ENCODE measurements at regions not wholly inside any gene's neighbourhood (a gene's known extent, or its start where the extent isn't known, plus 50 kb on each side); places are given as distances from the start of the nearest gene placed in this dataset.
A peak's percentile ranks its signal among the peaks of the same experiment; 100 is the strongest.

DNA sequence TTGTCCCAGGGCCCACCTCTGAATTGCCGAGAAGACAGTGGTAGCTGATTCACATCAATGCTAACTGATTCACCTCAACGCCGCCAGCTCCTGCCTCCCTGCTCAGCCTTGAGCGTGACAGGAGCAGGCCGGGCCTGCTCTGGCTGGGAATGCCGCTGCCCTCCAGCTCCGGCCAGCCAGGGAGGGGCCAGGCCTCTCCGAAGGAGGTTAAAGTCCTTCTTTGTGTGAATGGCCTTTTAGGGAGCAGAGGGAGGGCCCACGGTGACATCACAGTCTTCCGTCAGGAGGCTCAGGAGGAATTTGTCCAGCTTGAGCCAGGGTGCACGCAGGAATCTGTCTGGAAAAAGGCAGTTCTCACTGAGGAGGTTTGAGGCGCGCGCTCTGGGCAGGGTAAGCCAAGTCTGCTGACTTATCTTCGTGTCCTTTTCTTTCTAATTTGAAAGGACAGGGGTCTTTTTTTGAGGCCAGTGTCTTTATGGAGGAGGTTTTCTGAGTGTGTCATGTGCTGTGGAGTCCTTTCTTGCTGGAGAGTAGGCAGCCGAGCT is 82.7 kb downstream of the C9orf152 start:
- Histone ChIP-seq H3K9me1 (replicated peaks; ENCODE audit: control insufficient read depth, extremely low read depth, insufficient read depth, low read length) (no peaks in the 10 kb centered on the region), H3K4me3 (replicated peaks in 1 of 3; ENCODE audit: insufficient read depth in 1 of 3, low read depth in 1 of 3, low read length in 3 of 3) (no peak overlapping the region), H3K9me3 (replicated peaks; ENCODE audit: control insufficient read depth, insufficient read depth, low read length) (no peaks in the 10 kb centered on the region), H2AFZ (ENCODE audit: low read depth, low read length) (no peak overlapping the region), H3K9ac (replicated peaks; ENCODE audit: extremely low read depth, insufficient read depth, low read length) (peak overlapping the region; percentile 61), H4K20me1 (replicated peaks; ENCODE audit: control insufficient read depth, extremely low read depth, insufficient read depth, low read length) (peaks cover 5% of the 10 kb centered on the region), H3K27ac (ENCODE audit: insufficient read depth, low read depth, low read length) (peak overlapping the region; percentile 79), H3K4me1 (ENCODE audit: control insufficient read depth, extremely low read depth, insufficient read depth, low read length) (peaks cover 60% of the 10 kb centered on the region), H3K4me2 (ENCODE audit: insufficient read depth, low read length) (peak overlapping the region; percentile 48), H3K79me2 (ENCODE audit: control insufficient read depth, insufficient read depth, low read length) (peaks cover 99% of the 10 kb centered on the region), H3K27me3 (ENCODE audit: control insufficient read depth in 2 of 2, insufficient read depth in 2 of 2, low read length in 2 of 2) (no peaks in the 10 kb centered on the region), H3K36me3 (ENCODE audit: control insufficient read depth in 2 of 2, extremely low read depth in 1 of 2, insufficient read depth in 2 of 2, low read length in 2 of 2) (peaks cover 0 to 2% of the 10 kb centered on the region in 2 experiments)
- FAIRE-seq (peak; percentile 76), DNase-seq (ENCODE audit: low read depth, low spot score) (peak; percentile 81)
- intact Hi-C loops (cut with micrococcal nuclease) (loop anchor here (5.0 kb wide), 1 partner anchor 138 kb away; no protein-coding TSS in a partner anchor), dilution Hi-C loops (cut with MboI; ENCODE audit: extremely low pct_ligation_motif_present, low sequenced_read_pairs) (no loop called here)
- BruUV-seq (replicated peaks): no TSS peak
- POLR2A ChIA-PET: interaction anchor here (0.8 to 1.1 kb wide), 2 partner anchors 17 to 131 kb away, joined by 3 read pairs; partner anchors contain the start of gene TXN
- CTCF ChIA-PET: interaction anchor here (0.7 to 1.4 kb wide), 8 partner anchors 10 to 222 kb away, joined by 3 to 5 read pairs (median 4); no protein-coding TSS in a partner anchor
- TF ChIP-seq FOS (IDR thresholded peaks at IDR 0.05; ENCODE audit: borderline replicate concordance, insufficient read depth, low read length) (no peak), POLR2A (IDR thresholded peaks at IDR 0.05; ENCODE audit: low read depth, low read length) (no peak), JUN (IDR thresholded peaks at IDR 0.05; ENCODE audit: borderline replicate concordance, insufficient read depth, insufficient read length, low read depth) (no peak), EZH2 (IDR thresholded peaks at IDR 0.05; ENCODE audit: borderline replicate concordance, low read depth, low read length, severe bottlenecking) (no peak), MYC (IDR thresholded peaks at IDR 0.05; ENCODE audit: low read depth, low read length) (no peak), GATA2 (IDR thresholded peaks at IDR 0.05; ENCODE audit: insufficient read depth, insufficient read length, low read depth, low read length) (no peak), POLR2AphosphoS5 (IDR thresholded peaks at IDR 0.05; ENCODE audit: insufficient read depth, low read depth, low read length) (no peak)
- TF ChIP-seq, protein P1, sequence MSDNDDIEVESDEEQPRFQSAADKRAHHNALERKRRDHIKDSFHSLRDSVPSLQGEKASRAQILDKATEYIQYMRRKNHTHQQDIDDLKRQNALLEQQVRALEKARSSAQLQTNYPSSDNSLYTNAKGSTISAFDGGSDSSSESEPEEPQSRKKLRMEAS (IDR thresholded peaks at IDR 0.05; ENCODE audit: insufficient read depth, insufficient read length): no peak
- TF ChIP-seq, protein P2, sequence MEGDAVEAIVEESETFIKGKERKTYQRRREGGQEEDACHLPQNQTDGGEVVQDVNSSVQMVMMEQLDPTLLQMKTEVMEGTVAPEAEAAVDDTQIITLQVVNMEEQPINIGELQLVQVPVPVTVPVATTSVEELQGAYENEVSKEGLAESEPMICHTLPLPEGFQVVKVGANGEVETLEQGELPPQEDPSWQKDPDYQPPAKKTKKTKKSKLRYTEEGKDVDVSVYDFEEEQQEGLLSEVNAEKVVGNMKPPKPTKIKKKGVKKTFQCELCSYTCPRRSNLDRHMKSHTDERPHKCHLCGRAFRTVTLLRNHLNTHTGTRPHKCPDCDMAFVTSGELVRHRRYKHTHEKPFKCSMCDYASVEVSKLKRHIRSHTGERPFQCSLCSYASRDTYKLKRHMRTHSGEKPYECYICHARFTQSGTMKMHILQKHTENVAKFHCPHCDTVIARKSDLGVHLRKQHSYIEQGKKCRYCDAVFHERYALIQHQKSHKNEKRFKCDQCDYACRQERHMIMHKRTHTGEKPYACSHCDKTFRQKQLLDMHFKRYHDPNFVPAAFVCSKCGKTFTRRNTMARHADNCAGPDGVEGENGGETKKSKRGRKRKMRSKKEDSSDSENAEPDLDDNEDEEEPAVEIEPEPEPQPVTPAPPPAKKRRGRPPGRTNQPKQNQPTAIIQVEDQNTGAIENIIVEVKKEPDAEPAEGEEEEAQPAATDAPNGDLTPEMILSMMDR (IDR thresholded peaks at IDR 0.05; ENCODE audit: extremely low read depth in 1 of 2, insufficient read depth in 1 of 2, low read depth in 1 of 2, low read length in 2 of 2): no peak

Measured in endothelial cell of umbilical vein (primary cell).